A673 (cell line): ENCODE measurements at regions not wholly inside any gene's neighbourhood (a gene's known extent, or its start where the extent isn't known, plus 50 kb on each side); places are given as distances from the start of the nearest gene placed in this dataset.

Experiments used
- CTCF ChIP-seq: fragments of 300-800, 200-600 bp; sonication (generic); conservative IDR thresholded peaks from 2 replicates; pipeline ENCODE4 v1.5.1; 2017; ENCODE audit warnings: low read depth, mild to moderate bottlenecking, antibody characterized with exemption, low read length, moderate library complexity, mixed read lengths
- EZH2 ChIP-seq: fragments of 200-600 bp; sonication (generic); IDR thresholded peaks from 2 replicates; pipeline ENCODE4 v1.6.1; 2017; ENCODE audit warnings: borderline replicate concordance, low read depth, mild to moderate bottlenecking, mixed read lengths, antibody characterized with exemption, low read length; ENCODE audit not compliant: poor library complexity, severe bottlenecking

- TF ChIP-seq CTCF, result no peak
- no peak for TF ChIP-seq EZH2
Measured at GRCh38 chr9:29439961-29440360, 1866.7 kb upstream of the C9orf72 start.
